ENCODE measurements at regions not wholly inside any gene's neighbourhood (a gene's known extent, or its start where the extent isn't known, plus 50 kb on each side); places are given as distances from the start of the nearest gene placed in this dataset.

DNA sequence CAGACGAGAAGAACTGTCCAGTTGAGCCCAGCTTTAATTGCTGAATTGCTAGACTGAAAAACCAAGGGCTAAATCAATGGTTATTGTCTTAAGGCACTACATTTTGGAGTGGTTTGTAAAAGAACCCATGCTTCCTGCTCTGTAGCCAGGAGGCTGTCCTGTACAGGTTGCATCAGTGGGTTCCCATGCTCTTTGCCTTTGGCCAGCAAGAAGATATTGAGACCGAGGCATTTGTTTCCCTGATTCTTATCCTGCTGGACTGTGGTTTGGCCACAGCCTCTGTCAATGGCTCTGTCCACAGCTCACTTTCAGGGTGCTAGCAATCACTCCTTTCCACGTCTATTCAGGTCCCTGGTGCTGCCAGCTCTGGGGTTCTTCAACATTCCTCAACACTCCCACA, 89.6 kb downstream of the FAM43A start:
- intact Hi-C loops (cut with micrococcal nuclease) = no loop called here
- H3K27me3 Mint-ChIP-seq (ENCODE audit: insufficient read depth) = peaks cover 27% of the 10 kb centered on the region
- H3K4me1 Mint-ChIP-seq (ENCODE audit: low read depth) = no peaks in the 10 kb centered on the region

GRCh38 chr3:194775731-194776130, 90.0 kb downstream of the FAM43A start:
- intact Hi-C loops (cut with micrococcal nuclease) = no loop called here
- no peaks in the 10 kb centered on the region for H3K4me1 Mint-ChIP-seq (ENCODE audit: low read depth)

More for the DNA sequence above, 89.6 kb downstream of the FAM43A start:
- Mint-ChIP-seq H3K9me3 (no peaks in the 10 kb centered on the region), H3K36me3 (ENCODE audit: low read depth) (no peaks in the 10 kb centered on the region), H3K4me3 (no peak overlapping the region), H3K27ac (no peak overlapping the region)
- DNase-seq (ENCODE audit: low spot score) = no peak

GRCh38 chr3:194777729-194778128, 92.0 kb downstream of the FAM43A start:
- H3K36me3 Mint-ChIP-seq (ENCODE audit: low read depth) = no peaks in the 10 kb centered on the region
- H3K27ac Mint-ChIP-seq = no peak overlapping the region
- H3K9me3 Mint-ChIP-seq = no peaks in the 10 kb centered on the region
- H3K4me3 Mint-ChIP-seq = no peak overlapping the region
- intact Hi-C loops (cut with micrococcal nuclease) = no loop called here
- H3K4me1 Mint-ChIP-seq (ENCODE audit: low read depth) = no peaks in the 10 kb centered on the region
- DNase-seq (ENCODE audit: low spot score) = no peak
- H3K27me3 Mint-ChIP-seq (ENCODE audit: insufficient read depth) = peaks cover 17% of the 10 kb centered on the region

More at GRCh38 chr3:194775731-194776130, 90.0 kb downstream of the FAM43A start:
- Mint-ChIP-seq H3K27ac (no peak overlapping the region), H3K36me3 (ENCODE audit: low read depth) (no peaks in the 10 kb centered on the region), H3K27me3 (ENCODE audit: insufficient read depth) (peaks cover 25% of the 10 kb centered on the region), H3K9me3 (no peaks in the 10 kb centered on the region), H3K4me3 (no peak overlapping the region)
- no peak for DNase-seq (ENCODE audit: low spot score)

DNA sequence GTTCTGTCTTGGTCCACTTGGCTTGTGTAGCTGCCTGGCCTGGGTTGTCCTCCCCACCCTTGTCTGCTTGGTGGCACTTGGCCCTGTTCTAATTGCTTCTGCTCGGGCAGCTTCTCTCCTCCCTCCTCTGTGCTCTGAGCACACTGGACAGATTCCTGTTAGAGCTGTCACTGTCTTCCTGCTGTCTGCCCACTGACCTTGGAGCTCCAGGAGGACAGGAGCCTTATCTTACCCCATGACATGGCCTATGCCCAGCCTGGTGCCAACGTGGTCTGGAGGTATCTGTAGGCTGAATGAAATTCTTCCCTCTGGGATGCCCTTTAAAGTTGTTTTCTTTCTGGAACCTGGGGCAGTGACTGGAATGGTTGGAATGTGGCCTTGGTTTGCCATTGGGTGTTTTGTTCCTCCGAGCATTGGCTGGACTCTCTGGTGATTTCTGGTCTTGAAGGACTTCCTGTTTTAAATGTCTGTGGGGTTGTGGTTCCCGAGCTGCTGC, 94.1 kb downstream of the FAM43A start:
- intact Hi-C loops (cut with micrococcal nuclease) = no loop called here
- no peaks in the 10 kb centered on the region for H3K36me3 Mint-ChIP-seq (ENCODE audit: low read depth)
- no peaks in the 10 kb centered on the region for H3K4me1 Mint-ChIP-seq (ENCODE audit: low read depth)
- no peaks in the 10 kb centered on the region for H3K9me3 Mint-ChIP-seq
- DNase-seq (ENCODE audit: low spot score) = no peak
- no peak overlapping the region for H3K27ac Mint-ChIP-seq
- H3K27me3 Mint-ChIP-seq (ENCODE audit: insufficient read depth) = peaks cover 11% of the 10 kb centered on the region
- H3K4me3 Mint-ChIP-seq = no peak overlapping the region

GRCh38 chr3:194780706-194781105, 95.0 kb downstream of the FAM43A start:
- intact Hi-C loops (cut with micrococcal nuclease) = no loop called here
- Mint-ChIP-seq H3K9me3 (no peaks in the 10 kb centered on the region), H3K36me3 (ENCODE audit: low read depth) (no peaks in the 10 kb centered on the region), H3K27ac (no peak overlapping the region), H3K4me1 (ENCODE audit: low read depth) (no peaks in the 10 kb centered on the region), H3K4me3 (no peak overlapping the region), H3K27me3 (ENCODE audit: insufficient read depth) (peaks cover 12% of the 10 kb centered on the region)
- DNase-seq (ENCODE audit: low spot score) = no peak

GRCh38 chr3:194781617-194782016, 95.9 kb downstream of the FAM43A start:
- no peaks in the 10 kb centered on the region for H3K4me1 Mint-ChIP-seq (ENCODE audit: low read depth)
- intact Hi-C loops (cut with micrococcal nuclease) = no loop called here
- H3K9me3 Mint-ChIP-seq = no peaks in the 10 kb centered on the region
- H3K36me3 Mint-ChIP-seq (ENCODE audit: low read depth) = no peaks in the 10 kb centered on the region
- DNase-seq (ENCODE audit: low spot score) = no peak
- H3K27me3 Mint-ChIP-seq (ENCODE audit: insufficient read depth) = peaks cover 12% of the 10 kb centered on the region
- no peak overlapping the region for H3K27ac Mint-ChIP-seq
- no peak overlapping the region for H3K4me3 Mint-ChIP-seq

DNA sequence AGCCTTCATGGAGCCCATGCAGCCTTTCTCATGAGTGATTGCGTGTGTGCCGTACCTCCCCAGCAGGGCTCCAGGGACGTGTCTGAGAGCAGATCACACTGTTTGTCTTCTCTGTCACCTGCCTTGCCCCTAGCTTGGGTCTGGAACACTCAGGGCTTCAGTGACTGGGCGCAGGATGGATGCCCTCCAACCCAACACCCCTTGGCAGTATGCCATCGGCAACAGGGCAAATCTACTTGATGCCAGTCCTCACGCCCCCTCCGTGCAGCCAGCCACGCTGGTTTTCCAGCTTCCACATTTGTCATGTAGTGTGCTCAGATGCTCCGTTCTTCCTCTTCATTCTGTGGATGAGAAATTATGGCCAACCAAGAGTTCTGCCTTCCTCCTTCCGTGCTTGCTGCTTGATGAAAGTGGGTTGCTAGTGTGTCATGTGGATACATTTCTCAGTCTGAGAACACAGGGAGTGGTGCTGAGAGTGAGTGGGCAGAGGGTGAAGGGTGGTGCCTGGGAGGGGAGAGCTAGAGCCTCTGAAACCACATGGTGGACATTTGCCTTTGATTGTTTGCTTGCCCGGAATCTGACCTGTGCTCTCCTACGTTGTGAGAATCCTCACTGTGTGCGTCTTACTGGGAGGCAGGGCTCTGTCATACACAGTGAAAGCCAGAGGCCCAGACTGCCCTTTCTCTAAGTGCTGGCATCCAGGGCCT, 97.2 kb downstream of the FAM43A start:
- H3K4me1 Mint-ChIP-seq (ENCODE audit: low read depth) = no peaks in the 10 kb centered on the region
- H3K9me3 Mint-ChIP-seq = no peaks in the 10 kb centered on the region
- no peak for DNase-seq (ENCODE audit: low spot score)
- intact Hi-C loops (cut with micrococcal nuclease) = no loop called here
- no peak overlapping the region for H3K4me3 Mint-ChIP-seq
- no peak overlapping the region for H3K27ac Mint-ChIP-seq
- H3K27me3 Mint-ChIP-seq (ENCODE audit: insufficient read depth) = peaks cover 11% of the 10 kb centered on the region
- no peaks in the 10 kb centered on the region for H3K36me3 Mint-ChIP-seq (ENCODE audit: low read depth)

GRCh38 chr3:194784361-194784760, 98.7 kb downstream of the FAM43A start:
- Mint-ChIP-seq H3K4me1 (ENCODE audit: low read depth) (no peaks in the 10 kb centered on the region), H3K27ac (no peak overlapping the region), H3K36me3 (ENCODE audit: low read depth) (no peaks in the 10 kb centered on the region), H3K9me3 (no peaks in the 10 kb centered on the region), H3K27me3 (ENCODE audit: insufficient read depth) (peaks cover 6% of the 10 kb centered on the region), H3K4me3 (no peak overlapping the region)
- no peak for DNase-seq (ENCODE audit: low spot score)
- intact Hi-C loops (cut with micrococcal nuclease) = no loop called here

DNA sequence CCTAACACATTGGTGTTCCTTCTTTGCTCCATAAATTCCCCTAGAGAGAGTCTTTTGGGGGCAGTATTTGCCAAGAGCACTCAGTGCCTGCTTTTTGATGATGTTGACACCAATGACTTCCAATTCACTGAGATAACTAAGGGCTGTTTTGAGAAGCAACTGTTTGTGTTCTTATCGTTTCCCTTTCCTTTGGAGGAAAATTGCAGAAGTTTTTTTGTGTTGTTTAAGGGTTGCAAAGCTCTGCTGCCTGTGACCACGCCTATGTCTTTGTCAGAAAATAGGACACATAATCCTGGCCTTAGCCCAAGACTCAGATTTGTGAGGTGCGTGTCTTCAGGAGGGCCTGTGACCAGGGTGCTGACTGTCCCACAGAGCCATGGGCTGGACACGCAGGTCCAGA, 99.6 kb downstream of the FAM43A start:
- no peaks in the 10 kb centered on the region for H3K9me3 Mint-ChIP-seq
- intact Hi-C loops (cut with micrococcal nuclease) = no loop called here
- no peak overlapping the region for H3K4me3 Mint-ChIP-seq
- no peak overlapping the region for H3K27ac Mint-ChIP-seq
- H3K36me3 Mint-ChIP-seq (ENCODE audit: low read depth) = no peaks in the 10 kb centered on the region
- no peaks in the 10 kb centered on the region for H3K4me1 Mint-ChIP-seq (ENCODE audit: low read depth)
- H3K27me3 Mint-ChIP-seq (ENCODE audit: insufficient read depth) = peaks cover 6% of the 10 kb centered on the region
- DNase-seq (ENCODE audit: low spot score) = no peak

- intact Hi-C loops (cut with micrococcal nuclease) = no loop called here
- H3K27me3 Mint-ChIP-seq (ENCODE audit: insufficient read depth) = peaks cover 6% of the 10 kb centered on the region
- no peak for DNase-seq (ENCODE audit: low spot score)
- H3K4me3 Mint-ChIP-seq = no peak overlapping the region
- H3K9me3 Mint-ChIP-seq = no peaks in the 10 kb centered on the region
- no peaks in the 10 kb centered on the region for H3K36me3 Mint-ChIP-seq (ENCODE audit: low read depth)
- no peaks in the 10 kb centered on the region for H3K4me1 Mint-ChIP-seq (ENCODE audit: low read depth)
- H3K27ac Mint-ChIP-seq = no peak overlapping the region
Measured at GRCh38 chr3:194787072-194787471, 101.4 kb downstream of the FAM43A start.

- intact Hi-C loops (cut with micrococcal nuclease) = no loop called here
- H3K27ac Mint-ChIP-seq = no peak overlapping the region
- no peaks in the 10 kb centered on the region for H3K36me3 Mint-ChIP-seq (ENCODE audit: low read depth)
- DNase-seq (ENCODE audit: low spot score) = no peak
- H3K9me3 Mint-ChIP-seq = no peaks in the 10 kb centered on the region
- no peak overlapping the region for H3K4me3 Mint-ChIP-seq
- peaks cover 6% of the 10 kb centered on the region for H3K27me3 Mint-ChIP-seq (ENCODE audit: insufficient read depth)
- H3K4me1 Mint-ChIP-seq (ENCODE audit: low read depth) = no peaks in the 10 kb centered on the region
Measured at GRCh38 chr3:194787650-194788049, 102.0 kb downstream of the FAM43A start.

GRCh38 chr3:194792368-194792767, 106.7 kb downstream of the FAM43A start:
- no peaks in the 10 kb centered on the region for H3K27me3 Mint-ChIP-seq (ENCODE audit: insufficient read depth)
- peaks cover 7% of the 10 kb centered on the region for H3K4me1 Mint-ChIP-seq (ENCODE audit: low read depth)
- DNase-seq (ENCODE audit: low spot score) = no peak
- H3K36me3 Mint-ChIP-seq (ENCODE audit: low read depth) = no peaks in the 10 kb centered on the region
- no peak overlapping the region for H3K27ac Mint-ChIP-seq
- peaks cover 21% of the 10 kb centered on the region for H3K9me3 Mint-ChIP-seq
- H3K4me3 Mint-ChIP-seq = no peak overlapping the region
- intact Hi-C loops (cut with micrococcal nuclease) = no loop called here

DNA sequence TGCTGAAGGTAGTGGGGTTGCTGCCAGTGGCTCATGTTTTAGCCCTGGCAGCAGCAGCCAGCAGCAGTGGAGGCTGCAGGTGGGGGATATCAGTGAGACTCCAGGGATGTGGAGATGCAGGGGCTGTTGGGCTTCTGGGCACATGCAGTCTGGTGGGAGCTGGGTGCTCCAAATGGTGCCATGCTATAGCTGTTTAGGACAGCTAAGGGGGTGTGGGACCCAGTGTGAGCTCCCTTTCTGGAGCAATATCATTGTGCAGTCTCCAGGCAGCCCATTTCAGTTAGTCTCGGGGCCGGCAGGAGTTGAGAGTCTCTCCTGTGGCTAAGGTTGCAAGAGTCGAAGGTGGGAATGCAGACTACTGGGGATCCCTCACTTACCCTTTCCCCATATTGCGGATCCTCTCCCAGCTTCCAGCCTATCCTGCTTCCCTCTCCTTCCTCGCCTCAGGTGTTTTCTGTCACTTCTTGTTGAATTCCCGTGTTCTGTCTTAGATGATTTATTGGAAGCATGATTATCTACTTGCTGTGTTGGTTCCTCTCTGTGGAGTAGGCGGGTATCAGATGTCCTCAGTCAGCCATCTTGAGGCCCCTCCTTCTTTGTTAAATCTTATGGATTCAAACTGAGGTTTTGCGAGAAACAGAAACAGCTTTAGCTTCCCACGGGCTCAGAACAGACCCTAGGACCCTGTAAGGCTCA, 112.0 kb downstream of the FAM43A start:
- Mint-ChIP-seq H3K27ac (no peak overlapping the region), H3K27me3 (ENCODE audit: insufficient read depth) (no peaks in the 10 kb centered on the region), H3K4me1 (ENCODE audit: low read depth) (peaks cover 7% of the 10 kb centered on the region), H3K9me3 (peaks cover 21% of the 10 kb centered on the region), H3K4me3 (no peak overlapping the region), H3K36me3 (ENCODE audit: low read depth) (no peaks in the 10 kb centered on the region)
- intact Hi-C loops (cut with micrococcal nuclease) = no loop called here
- DNase-seq (ENCODE audit: low spot score) = no peak
